MCF 10A (cell line): ENCODE measurements at regions not wholly inside any gene's neighbourhood (a gene's known extent, or its start where the extent isn't known, plus 50 kb on each side); places are given as distances from the start of the nearest gene placed in this dataset.

Source experiments
- BruUV-seq: library from RNA; stranded (reverse); fragments of 400-500 nt; replicated peaks from 2 replicates; lab custom pipeline; 2021; lab: Mats Ljungman, UMichigan
- CTCF ChIA-PET: fragments of 300-600 bp; sonication (Branson Sonifier 250); formaldehyde crosslinking; extraction: SDS; loops from one replicate; lab custom pipeline; 2021; ENCODE audit warnings: antibody characterized with exemption, inconsistent platforms; lab: Yijun Ruan, JAX
- POLR2A ChIA-PET: fragments of 300-600, 350-650 bp; sonication (Branson Sonifier 250); formaldehyde crosslinking; extraction: SDS; loops from one replicate; lab custom pipeline; 2020; ENCODE audit warnings: antibody characterized with exemption, inconsistent platforms; lab: Yijun Ruan, JAX
- DNase-seq: peaks from one replicate; pipeline ENCODE4 v3.0.0-alpha.2; 2018; ENCODE audit not compliant: unreplicated experiment
- H3K27ac Mint-ChIP-seq: one replicate; pipeline ENCODE4 v1.8.0; 2022; ENCODE audit warnings: mild to moderate bottlenecking, low read depth, mixed read lengths; ENCODE audit not compliant: unreplicated experiment
- H3K27me3 Mint-ChIP-seq: one replicate; pipeline ENCODE4 v1.8.0; 2022; ENCODE audit warnings: mixed read lengths; ENCODE audit not compliant: insufficient read depth, unreplicated experiment
- H3K36me3 Mint-ChIP-seq: one replicate; pipeline ENCODE4 v1.8.0; 2022; ENCODE audit warnings: mild to moderate bottlenecking, moderate library complexity, mixed read lengths; ENCODE audit not compliant: insufficient read depth, unreplicated experiment
- H3K4me1 Mint-ChIP-seq: one replicate; pipeline ENCODE4 v1.8.0; 2022; ENCODE audit warnings: mixed read lengths; ENCODE audit not compliant: insufficient read depth, unreplicated experiment
- H3K4me3 Mint-ChIP-seq: one replicate; pipeline ENCODE4 v1.8.0; 2022; ENCODE audit warnings: mild to moderate bottlenecking, moderate library complexity, mixed read lengths; ENCODE audit not compliant: unreplicated experiment
- H3K9me3 Mint-ChIP-seq: one replicate; pipeline ENCODE4 v1.8.0; 2022; ENCODE audit warnings: mixed read lengths; ENCODE audit not compliant: unreplicated experiment
- intact Hi-C: fragments of 100-400 bp; cut with micrococcal nuclease; formaldehyde crosslinking; loops from 2 replicates; pipeline ENCODE4 v1.14.1; 2022
- TF ChIP-seq, protein P1 (sequence below): fragments of 200-600 bp; IDR thresholded peaks from one replicate; pipeline ENCODE4 v1.8.0; 2022; ENCODE audit warnings: antibody characterized with exemption, mild to moderate bottlenecking; ENCODE audit not compliant: unreplicated experiment

- no TSS peak for BruUV-seq
- ChIA-PET POLR2A (no interaction called here), CTCF (interaction anchor here (0.6 to 1.2 kb wide), 2 partner anchors 81 to 84 kb away, joined by 3 to 4 read pairs; no protein-coding TSS in a partner anchor)
- Mint-ChIP-seq H3K36me3 (no peaks in the 10 kb centered on the region), H3K27me3 (no peaks in the 10 kb centered on the region), H3K4me3 (no peak overlapping the region), H3K9me3 (no peaks in the 10 kb centered on the region), H3K4me1 (peaks cover under 1% of the 10 kb centered on the region), H3K27ac (no peak overlapping the region)
- intact Hi-C loops: no loop called here
- DNase-seq: no peak
- TF ChIP-seq, protein P1, sequence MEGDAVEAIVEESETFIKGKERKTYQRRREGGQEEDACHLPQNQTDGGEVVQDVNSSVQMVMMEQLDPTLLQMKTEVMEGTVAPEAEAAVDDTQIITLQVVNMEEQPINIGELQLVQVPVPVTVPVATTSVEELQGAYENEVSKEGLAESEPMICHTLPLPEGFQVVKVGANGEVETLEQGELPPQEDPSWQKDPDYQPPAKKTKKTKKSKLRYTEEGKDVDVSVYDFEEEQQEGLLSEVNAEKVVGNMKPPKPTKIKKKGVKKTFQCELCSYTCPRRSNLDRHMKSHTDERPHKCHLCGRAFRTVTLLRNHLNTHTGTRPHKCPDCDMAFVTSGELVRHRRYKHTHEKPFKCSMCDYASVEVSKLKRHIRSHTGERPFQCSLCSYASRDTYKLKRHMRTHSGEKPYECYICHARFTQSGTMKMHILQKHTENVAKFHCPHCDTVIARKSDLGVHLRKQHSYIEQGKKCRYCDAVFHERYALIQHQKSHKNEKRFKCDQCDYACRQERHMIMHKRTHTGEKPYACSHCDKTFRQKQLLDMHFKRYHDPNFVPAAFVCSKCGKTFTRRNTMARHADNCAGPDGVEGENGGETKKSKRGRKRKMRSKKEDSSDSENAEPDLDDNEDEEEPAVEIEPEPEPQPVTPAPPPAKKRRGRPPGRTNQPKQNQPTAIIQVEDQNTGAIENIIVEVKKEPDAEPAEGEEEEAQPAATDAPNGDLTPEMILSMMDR: no peak
Measured at GRCh38 chr5:74562122-74562521, 78.4 kb downstream of the ENC1 start.

DNA sequence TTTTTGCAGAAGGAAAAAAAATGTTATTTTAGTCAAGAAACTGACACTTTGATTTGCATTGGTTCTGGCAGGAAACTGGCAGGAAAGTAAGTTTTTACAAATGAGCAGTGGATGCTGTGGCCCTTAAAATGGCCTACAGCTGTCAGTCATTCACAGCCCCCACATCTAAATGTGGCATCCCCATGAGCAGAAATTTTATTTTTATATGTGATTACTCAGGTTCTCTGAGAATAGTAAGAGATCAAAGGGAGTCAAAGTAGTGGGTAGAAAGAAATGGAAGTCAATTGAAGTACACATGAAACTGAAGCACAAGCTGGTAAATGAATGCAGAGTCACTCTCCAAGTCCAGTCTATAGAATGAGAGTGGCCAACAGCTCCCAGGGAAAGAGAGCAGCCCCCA is 80.3 kb downstream of the ENC1 start:
- Mint-ChIP-seq H3K36me3 (no peaks in the 10 kb centered on the region), H3K27me3 (no peaks in the 10 kb centered on the region), H3K4me1 (peaks cover 8% of the 10 kb centered on the region), H3K27ac (no peak overlapping the region), H3K9me3 (no peaks in the 10 kb centered on the region), H3K4me3 (no peak overlapping the region)
- intact Hi-C loops: no loop called here
- CTCF ChIA-PET: no interaction called here
- TF ChIP-seq, protein P1: no peak
- POLR2A ChIA-PET: no interaction called here
- BruUV-seq: no TSS peak
- no peak for DNase-seq

DNA sequence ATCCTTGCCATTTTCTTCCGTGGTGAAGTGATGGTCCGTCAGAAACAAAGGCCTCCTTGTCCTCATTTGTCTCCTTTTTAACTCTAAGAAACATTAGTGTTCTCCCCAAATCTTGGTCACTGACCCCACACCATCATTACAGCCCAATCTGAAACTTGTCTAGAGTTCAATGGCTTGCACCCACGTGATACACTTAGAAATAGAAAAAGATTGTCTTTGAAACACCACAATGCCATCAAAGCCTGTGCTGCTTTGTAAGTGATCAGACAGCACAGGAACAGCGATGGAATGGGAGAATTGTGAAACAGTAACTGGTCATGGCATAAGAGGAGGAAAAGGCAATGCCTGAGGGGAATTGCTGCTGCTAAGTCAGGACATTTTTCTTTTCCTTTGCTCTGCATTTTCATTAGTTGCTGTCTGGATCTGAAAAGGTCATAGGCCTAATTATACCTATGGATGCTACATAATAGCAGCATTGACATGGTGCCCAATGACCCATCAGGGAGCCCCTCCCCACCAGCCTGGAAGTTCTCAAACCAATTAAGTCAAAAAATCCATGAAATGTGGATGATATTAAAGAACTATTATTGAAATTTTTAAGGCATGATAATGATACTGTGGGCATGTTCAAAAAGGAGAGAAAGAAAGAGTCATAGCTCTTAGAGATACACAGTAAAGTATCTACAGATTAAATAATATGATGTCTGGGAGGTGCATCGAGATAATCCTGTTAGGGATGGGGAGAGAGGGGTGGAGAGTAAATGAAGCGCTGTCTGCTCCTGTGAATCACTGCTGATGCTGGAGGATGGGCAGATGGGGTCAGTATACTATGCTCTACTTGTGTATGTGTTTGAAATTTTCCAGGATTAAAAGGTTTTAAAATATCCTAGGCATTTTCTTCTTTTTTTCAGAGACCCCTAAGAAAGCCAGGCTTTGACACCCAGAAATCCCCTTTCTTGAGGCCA is 83.6 kb downstream of the ENC1 start:
- CTCF ChIA-PET: interaction anchor here (0.6 to 0.7 kb wide), 2 partner anchors 300 to 655 kb away, joined by 3 to 4 read pairs; no protein-coding TSS in a partner anchor
- POLR2A ChIA-PET: interaction anchor here (0.7 to 1.0 kb wide), 2 partner anchors 19 to 24 kb away, joined by 3 to 4 read pairs; no protein-coding TSS in a partner anchor
- Mint-ChIP-seq H3K36me3 (no peaks in the 10 kb centered on the region), H3K4me1 (peaks cover 8% of the 10 kb centered on the region), H3K27me3 (no peaks in the 10 kb centered on the region), H3K4me3 (no peak overlapping the region), H3K27ac (peak overlapping the region; percentile 35), H3K9me3 (no peaks in the 10 kb centered on the region)
- DNase-seq: peak; percentile 67
- intact Hi-C loops: no loop called here
- BruUV-seq: no TSS peak
- TF ChIP-seq, protein P1: no peak

- TF ChIP-seq, protein P1: no peak
- Mint-ChIP-seq H3K9me3 (no peaks in the 10 kb centered on the region), H3K27me3 (no peaks in the 10 kb centered on the region), H3K4me1 (peaks cover 8% of the 10 kb centered on the region), H3K27ac (no peak overlapping the region), H3K4me3 (no peak overlapping the region), H3K36me3 (no peaks in the 10 kb centered on the region)
- BruUV-seq: no TSS peak
- intact Hi-C loops: no loop called here
- ChIA-PET POLR2A (interaction anchor here (0.6 to 1.0 kb wide), 2 partner anchors 23 to 286 kb away, joined by 3 read pairs; no protein-coding TSS in a partner anchor), CTCF (interaction anchor here (0.6 kb wide), 1 partner anchor 569 kb away, joined by 3 read pairs; no protein-coding TSS in a partner anchor)
- no peak for DNase-seq
Measured at GRCh38 chr5:74556006-74556405, 84.5 kb downstream of the ENC1 start.
